ENCODE measurements at regions not wholly inside any gene's neighbourhood (a gene's known extent, or its start where the extent isn't known, plus 50 kb on each side); places are given as distances from the start of the nearest gene placed in this dataset.

- CTCF ChIA-PET (ENCODE audit: unreplicated experiment): no interaction called here
- no TSS peak for BruUV-seq (replicated peaks)
Observed at GRCh38 chr5:68499987-68500386, 284.4 kb downstream of the PIK3R1 start.

GRCh38 chr5:68500813-68501212 is 285.3 kb downstream of the PIK3R1 start:
- Histone ChIP-seq H2AFZ (ENCODE audit: low read length) (no peak overlapping the region), H3K27ac (ENCODE audit: low read depth, low read length, poor library complexity, severe bottlenecking) (no peak overlapping the region), H3K79me2 (ENCODE audit: insufficient read depth, low read depth, low read length) (no peaks in the 10 kb centered on the region), H3K4me3 (ENCODE audit: low read depth, low read length, poor library complexity, severe bottlenecking) (no peak overlapping the region), H3K9me3 (ENCODE audit: low read length) (0 out of 2 replicates have a peak, but pooled peaks cover 4% of the 10 kb centered on the region), H3K4me2 (ENCODE audit: low read length) (no peak overlapping the region), H3K9me2 (ENCODE audit: insufficient read depth, low read length) (no peaks in the 10 kb centered on the region), H3K4me1 (ENCODE audit: insufficient read depth, low read length, poor library complexity, severe bottlenecking) (no peaks in the 10 kb centered on the region), H4K20me1 (ENCODE audit: insufficient read depth, low read length) (no peaks in the 10 kb centered on the region), H3K36me3 (ENCODE audit: insufficient read depth, low read length) (no peaks in the 10 kb centered on the region)
- intact Hi-C loops (cut with micrococcal nuclease; ENCODE audit: unreplicated experiment): no loop called here
- TF ChIP-seq CTCF (conservative IDR thresholded peaks at IDR 0.05; ENCODE audit: low read length) (no peak), EZH2phosphoT487 (IDR thresholded peaks at IDR 0.05; ENCODE audit: borderline replicate concordance, low read depth, low read length) (no peak)
- ChIA-PET CTCF (ENCODE audit: unreplicated experiment) (no interaction called here), POLR2A (no interaction called here)
- DNase-seq (ENCODE audit: low spot score): no peak
- BruUV-seq (replicated peaks): no TSS peak

More at GRCh38 chr5:68499987-68500386, 284.4 kb downstream of the PIK3R1 start:
- Histone ChIP-seq H3K9me3 (ENCODE audit: low read length) (0 out of 2 replicates have a peak, but pooled peaks cover 4% of the 10 kb centered on the region), H3K4me3 (ENCODE audit: low read depth, low read length, poor library complexity, severe bottlenecking) (no peak overlapping the region), H3K4me2 (ENCODE audit: low read length) (no peak overlapping the region), H3K36me3 (ENCODE audit: insufficient read depth, low read length) (no peaks in the 10 kb centered on the region), H3K9me2 (ENCODE audit: insufficient read depth, low read length) (no peaks in the 10 kb centered on the region), H3K79me2 (ENCODE audit: insufficient read depth, low read depth, low read length) (no peaks in the 10 kb centered on the region), H3K4me1 (ENCODE audit: insufficient read depth, low read length, poor library complexity, severe bottlenecking) (no peaks in the 10 kb centered on the region), H3K27ac (ENCODE audit: low read depth, low read length, poor library complexity, severe bottlenecking) (no peak overlapping the region), H2AFZ (ENCODE audit: low read length) (no peak overlapping the region), H4K20me1 (ENCODE audit: insufficient read depth, low read length) (no peaks in the 10 kb centered on the region)
- intact Hi-C loops (cut with micrococcal nuclease; ENCODE audit: unreplicated experiment): no loop called here
- no peak for DNase-seq (ENCODE audit: low spot score)
- POLR2A ChIA-PET: interaction anchor here (0.7 kb wide), 1 partner anchor 1078 kb away, joined by 3 read pairs; no protein-coding TSS in a partner anchor
- TF ChIP-seq CTCF (conservative IDR thresholded peaks at IDR 0.05; ENCODE audit: low read length) (no peak), EZH2phosphoT487 (IDR thresholded peaks at IDR 0.05; ENCODE audit: borderline replicate concordance, low read depth, low read length) (no peak)

- no peaks in the 10 kb centered on the region for H3K9me2 ChIP-seq (ENCODE audit: insufficient read depth, low read length)
- no peaks in the 10 kb centered on the region for H3K4me1 ChIP-seq (ENCODE audit: insufficient read depth, low read length, poor library complexity, severe bottlenecking)
- no peaks in the 10 kb centered on the region for H3K36me3 ChIP-seq (ENCODE audit: insufficient read depth, low read length)
- no peak overlapping the region for H3K27ac ChIP-seq (ENCODE audit: low read depth, low read length, poor library complexity, severe bottlenecking)
- H4K20me1 ChIP-seq (ENCODE audit: insufficient read depth, low read length): no peaks in the 10 kb centered on the region
- no TSS peak for BruUV-seq (replicated peaks)
- no peak for DNase-seq (ENCODE audit: low spot score)
- ChIA-PET CTCF (ENCODE audit: unreplicated experiment) (no interaction called here), POLR2A (no interaction called here)
- H3K4me3 ChIP-seq (ENCODE audit: low read depth, low read length, poor library complexity, severe bottlenecking): no peak overlapping the region
- 0 out of 2 replicates have a peak, but pooled peaks cover 4% of the 10 kb centered on the region for H3K9me3 ChIP-seq (ENCODE audit: low read length)
- TF ChIP-seq EZH2phosphoT487 (IDR thresholded peaks at IDR 0.05; ENCODE audit: borderline replicate concordance, low read depth, low read length): no peak
- H2AFZ ChIP-seq (ENCODE audit: low read length): no peak overlapping the region
- intact Hi-C loops (cut with micrococcal nuclease; ENCODE audit: unreplicated experiment): no loop called here
- H3K4me2 ChIP-seq (ENCODE audit: low read length): no peak overlapping the region
- H3K79me2 ChIP-seq (ENCODE audit: insufficient read depth, low read depth, low read length): no peaks in the 10 kb centered on the region
Observed at GRCh38 chr5:68502531-68502930, 287.0 kb downstream of the PIK3R1 start.
